NCI-H2196 (cell line): ENCODE measurements at regions not wholly inside any gene's neighbourhood (a gene's known extent, or its start where the extent isn't known, plus 50 kb on each side); places are given as distances from the start of the nearest gene placed in this dataset.
"Not testable (repeated sequence)": the region's sequence is repeated elsewhere in the genome, so short reads cannot be mapped to it uniquely, and the experiment has no call there.

Experiments used
- DNase-seq: peaks from one replicate; lab custom pipeline; 2025; ENCODE audit not compliant: unreplicated experiment; lab: John Stamatoyannopoulos, UW

DNA sequence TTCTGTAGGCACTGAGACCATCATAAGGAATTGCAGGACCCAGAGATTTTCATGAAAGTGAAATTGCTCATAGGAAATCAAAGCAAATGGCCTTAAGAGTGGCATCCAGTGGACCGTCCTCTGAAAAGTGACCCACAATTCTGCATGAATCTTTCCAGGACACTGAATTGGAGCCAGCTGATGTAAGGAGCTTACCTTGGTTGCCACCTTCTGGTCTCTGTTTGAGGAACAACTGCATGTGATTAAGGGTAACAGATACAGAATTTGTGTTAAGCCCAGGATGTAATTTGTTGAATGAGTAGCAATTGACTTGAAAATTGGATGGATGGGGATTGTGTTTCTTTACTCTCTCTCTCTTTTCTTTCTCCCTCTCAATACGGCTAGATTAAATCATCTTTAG, 49.9 kb upstream of the GAS1 start:
- no peak for DNase-seq

DNA sequence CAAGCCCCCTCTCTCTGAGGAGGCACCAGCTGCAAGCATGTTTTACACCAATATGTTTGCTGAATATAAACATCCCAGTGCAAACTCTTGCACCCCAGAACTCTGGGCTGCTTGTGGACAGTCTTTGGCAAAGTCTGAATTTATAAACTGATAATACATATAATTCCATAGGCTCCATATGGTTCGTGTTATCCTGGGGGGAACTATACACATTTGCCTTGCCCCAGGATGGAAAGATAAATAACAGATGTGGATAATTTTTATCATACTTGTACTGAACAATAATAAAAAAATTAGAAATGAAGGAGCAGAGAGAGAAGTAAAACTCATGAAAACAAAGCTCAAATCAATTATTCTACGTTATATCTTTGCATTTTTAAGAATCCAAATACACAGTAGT, 50.6 kb upstream of the GAS1 start:
- DNase-seq, result no peak

DNA sequence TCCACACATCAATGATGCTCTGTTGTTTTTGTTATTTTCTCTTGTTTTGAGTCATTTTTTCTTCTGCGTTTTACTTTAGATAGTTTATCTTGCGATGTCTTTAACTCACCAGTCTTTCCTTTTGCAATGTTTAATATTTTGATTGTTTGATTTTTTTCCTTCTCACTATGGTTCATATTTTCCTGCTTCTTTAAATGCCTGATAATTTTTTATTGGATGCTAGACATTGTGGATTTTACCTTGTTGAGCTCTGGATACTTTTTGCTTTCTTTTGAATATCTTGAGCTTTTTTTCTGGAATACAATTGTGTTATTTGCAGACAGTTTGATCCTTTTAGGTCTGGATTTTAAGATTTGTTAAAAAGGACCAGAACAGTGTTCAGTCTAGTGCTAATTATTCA, 55.2 kb upstream of the GAS1 start:
- no peak for DNase-seq

DNA sequence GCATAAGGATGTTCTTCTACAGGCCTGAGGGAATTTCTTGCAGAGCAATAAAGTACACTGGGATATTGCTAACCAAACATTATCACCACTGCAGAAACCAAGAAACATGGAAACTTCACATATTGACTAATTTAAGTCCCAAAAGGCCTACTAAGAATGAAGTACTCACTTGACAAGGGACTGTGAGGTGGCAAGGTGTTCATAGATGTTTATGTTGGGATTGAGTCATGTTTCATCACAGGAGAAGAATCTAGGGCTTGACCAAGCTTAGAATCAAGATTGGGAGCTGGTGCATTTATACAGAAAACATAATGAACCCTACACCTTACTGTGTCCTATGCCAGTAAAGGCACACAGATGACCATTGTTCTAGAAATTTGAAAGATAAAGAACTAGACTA, 56.7 kb upstream of the GAS1 start:
- DNase-seq, result no peak

DNA sequence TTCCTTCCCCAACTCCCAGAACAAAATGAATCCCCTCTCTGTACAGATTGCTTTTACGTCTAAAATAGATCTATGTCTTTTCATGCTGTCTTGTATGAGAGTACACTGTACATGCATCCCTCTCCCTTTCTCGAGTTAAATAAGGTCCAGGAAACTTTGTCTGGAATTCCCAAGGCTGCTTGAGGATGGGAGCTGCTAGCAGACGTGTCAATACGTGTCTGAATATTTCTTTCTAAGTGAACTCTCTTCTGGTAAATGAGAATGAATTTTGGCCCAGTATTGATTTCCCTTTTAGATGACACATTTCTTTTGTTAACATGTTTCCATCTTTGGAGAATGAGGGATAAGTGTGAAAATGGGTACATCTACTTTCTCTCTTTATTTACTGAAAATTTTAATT, 59.6 kb upstream of the GAS1 start:
- DNase-seq, result no peak

DNA sequence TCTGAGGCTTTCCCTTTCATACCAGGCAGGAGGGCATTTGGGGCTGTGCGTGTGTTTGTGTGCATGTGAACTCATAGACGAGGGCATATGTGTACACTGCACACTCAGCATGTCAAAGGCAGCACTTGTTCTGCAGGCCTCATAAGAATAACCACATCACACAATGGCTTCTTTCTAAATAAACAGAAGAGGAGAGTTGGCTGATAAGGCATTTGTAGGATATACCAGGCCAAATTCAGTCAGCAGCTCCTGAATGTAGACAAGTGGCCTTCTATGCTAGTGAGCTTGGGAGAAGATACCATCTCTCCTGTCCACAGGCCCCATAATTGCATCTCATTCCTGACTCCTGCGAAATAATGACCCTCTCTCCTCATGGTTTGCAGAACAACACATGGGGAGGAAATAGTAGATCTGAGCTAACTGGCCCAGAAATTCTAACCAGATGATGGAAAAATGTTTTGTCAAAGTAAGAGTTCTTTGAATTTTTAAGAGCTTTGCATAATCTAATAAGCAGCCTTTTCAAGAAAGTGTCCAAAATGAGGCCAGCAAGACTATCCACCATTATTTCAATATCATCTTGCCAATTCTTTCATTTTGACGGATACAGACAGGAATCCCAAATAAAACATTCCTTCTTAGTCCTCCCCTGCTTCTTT, 60.5 kb upstream of the GAS1 start:
- DNase-seq, result no peak

DNA sequence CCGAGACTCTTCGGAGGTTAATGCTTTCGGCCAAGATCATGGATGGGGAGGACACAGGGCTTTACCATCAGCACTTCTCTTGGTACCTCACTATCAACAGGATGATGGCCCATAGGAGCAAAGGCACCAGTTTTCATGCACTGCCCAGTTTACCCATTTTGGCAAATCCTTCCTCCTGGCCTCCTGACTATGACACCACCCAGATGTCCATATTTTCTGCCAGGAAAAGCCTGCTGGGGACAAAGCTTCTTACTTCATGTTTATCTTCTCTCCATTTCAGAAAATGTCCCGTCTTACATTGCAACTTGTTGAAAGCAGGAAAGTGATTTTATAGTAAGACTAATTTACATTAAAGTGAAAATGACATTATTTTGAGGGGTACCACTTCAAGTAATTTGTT, 61.4 kb upstream of the GAS1 start:
- DNase-seq, result no peak

DNA sequence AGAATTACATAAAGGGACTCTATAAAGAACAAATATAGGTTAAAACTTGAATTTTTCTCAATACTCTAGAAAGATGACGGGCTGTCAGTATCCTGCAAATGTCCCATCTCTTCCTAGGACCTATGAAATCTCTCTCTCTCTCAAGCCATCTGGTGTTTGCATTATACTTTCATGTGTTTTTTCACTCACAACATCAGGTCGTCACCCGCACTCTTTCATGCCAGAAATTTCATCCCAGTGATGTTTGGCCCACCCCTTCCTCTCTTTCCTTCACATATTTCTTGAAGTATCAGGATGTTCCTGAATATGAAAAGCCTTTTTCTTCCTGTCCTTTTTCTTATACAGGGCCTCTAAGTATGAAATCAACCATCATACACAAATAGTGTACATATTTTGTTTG, 63.3 kb upstream of the GAS1 start:
- DNase-seq, result no peak

DNA sequence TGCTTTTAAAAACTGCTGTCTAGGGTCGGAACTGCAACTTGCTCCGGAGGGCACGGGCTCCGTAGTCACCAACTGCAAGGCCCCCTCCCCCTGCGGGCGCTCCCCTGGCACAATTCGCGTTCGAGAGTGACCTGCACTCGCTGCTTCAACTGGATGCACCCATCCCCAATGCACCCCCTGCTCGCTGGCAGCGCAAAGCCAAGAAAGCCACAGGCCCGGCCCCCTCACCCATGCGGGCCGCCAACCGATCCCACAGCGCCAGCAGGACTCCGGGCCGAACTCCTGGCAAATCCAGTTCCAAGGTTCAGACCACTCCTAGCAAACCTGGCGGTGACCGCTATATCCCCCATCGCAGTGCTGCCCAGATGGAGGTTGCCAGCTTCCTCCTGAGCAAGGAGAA, 64.2 kb upstream of the GAS1 start:
- DNase-seq, result no peak

DNA sequence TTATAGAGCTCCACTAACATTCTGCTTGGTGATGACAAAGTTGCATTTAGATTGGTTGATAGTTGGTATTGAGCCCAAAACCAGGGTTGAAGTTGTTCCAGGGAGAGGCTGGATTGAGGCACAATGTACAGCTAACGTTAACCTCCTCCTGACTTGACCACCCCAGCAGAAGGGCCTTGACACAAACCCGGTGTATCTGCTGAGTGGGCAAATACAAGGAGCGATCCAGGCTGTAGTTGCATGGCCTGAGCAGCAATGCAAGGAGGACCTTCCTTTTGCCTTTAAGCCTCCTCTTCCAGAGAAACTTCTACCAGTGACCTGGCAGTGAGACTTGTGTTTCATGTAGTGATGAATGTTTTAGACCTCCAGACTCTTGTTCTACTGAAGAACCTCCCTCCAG, 66.2 kb upstream of the GAS1 start:
- no peak for DNase-seq

DNA sequence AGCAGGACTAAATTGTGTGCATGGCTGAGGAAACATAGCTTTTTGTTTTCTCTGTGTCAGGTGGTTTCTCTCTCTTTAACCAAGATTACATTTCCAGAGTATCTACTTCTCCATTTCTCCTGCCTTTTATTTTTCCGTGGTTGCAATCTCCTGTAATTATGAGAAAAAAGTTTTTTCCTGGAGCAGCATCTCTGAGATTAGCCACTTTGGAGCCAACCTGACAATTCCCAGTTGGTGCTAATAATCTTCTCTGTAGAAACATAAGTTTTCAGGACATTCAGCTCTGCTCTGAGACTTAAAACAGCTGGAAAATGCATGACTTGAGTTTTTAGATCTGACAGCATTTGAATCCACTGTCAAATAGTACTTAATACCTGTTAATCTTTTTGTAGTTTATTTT, 67.1 kb upstream of the GAS1 start:
- no peak for DNase-seq

DNA sequence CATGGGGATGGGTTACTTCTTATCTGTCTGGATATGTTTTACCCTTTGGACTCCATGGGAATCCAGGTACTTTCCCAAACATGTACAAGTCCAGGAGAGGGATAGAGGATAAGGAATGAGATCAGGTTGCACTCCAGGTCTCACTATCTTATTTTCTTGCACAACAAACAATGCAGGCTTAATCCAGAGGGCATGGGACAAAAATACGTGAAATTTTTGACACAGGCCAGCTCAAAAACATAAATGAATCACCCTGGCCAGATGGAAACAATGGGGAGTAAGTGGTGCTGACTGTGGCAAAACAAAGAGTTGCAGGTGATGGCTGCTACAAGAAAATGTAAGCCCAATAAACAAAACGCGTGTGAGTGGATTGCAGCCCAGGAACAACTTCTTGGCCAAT, 69.4 kb upstream of the GAS1 start:
- DNase-seq, result no peak

DNA sequence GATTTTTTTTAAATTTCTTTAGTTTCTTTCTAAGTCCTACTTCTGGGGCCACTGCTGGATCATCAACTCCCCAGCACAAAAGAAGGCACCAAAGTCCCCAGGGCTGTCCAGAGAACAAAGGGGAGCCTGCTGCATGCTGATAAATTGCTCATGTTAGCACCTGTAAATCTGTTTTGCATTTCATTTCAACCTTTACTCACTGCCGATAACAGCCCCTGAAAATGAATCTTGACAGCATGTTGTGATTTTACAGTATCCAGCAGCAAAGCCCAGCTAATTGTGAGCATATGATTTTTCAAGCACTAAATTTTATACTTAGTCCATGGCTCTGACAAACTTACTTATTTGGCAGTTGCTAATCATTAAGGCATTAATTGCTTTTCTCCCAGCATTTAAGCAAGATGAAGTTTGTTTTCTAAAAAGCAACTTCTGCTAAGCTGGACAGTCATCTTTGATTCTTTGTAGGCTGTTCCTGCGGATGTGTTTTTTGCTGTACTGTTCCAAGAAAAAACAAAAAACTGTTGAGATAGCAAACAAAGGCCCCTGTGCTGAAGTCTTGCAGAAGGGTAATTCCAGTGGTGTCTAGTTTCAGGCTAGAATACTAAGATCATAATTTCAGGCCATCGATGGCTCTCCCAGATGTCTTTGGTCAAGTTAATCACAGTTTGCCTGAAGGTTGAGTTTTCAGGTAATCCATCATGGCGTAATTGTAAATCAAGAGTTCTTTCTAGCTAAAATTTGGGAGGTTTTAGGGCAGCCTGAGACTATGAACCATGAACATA, 73.1 kb upstream of the GAS1 start:
- DNase-seq, result no peak

DNA sequence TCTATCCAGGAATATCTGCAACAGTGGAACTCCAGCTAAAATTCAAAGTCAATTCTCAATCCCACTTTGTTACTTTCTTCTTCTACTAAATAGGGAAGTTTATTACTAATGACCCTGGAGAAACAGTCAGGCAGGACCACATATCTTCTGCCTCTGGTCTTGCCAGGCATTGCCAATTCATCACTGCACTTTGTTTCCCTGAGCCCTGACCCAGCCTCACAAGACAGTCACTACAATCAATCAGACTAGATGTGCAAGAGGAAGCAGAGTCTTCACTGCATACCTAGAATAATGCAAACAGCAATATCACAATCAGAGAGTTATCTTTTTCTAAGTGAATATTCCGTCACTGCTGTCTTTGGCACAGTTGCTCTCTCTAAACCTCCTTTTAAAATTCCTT, 74.9 kb upstream of the GAS1 start:
- DNase-seq, result no peak

DNA sequence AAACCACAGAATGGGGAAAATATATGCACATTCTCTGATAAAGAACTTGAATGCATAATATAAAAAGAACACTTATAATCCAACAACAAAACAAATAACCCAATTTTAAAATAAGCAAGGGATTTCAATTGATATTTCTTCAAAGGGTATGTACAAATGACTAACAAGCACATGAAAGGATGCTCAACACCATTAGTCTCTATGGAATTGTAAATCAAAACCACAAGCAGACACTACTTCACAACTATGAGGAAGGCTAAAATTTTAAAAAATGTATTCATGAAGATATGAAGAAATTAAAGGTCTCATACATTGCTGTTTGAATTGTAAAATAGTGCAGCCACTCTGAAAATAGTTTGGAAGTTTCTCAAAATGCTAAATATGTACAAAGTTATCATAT, 78.9 kb upstream of the GAS1 start:
- no peak for DNase-seq

DNA sequence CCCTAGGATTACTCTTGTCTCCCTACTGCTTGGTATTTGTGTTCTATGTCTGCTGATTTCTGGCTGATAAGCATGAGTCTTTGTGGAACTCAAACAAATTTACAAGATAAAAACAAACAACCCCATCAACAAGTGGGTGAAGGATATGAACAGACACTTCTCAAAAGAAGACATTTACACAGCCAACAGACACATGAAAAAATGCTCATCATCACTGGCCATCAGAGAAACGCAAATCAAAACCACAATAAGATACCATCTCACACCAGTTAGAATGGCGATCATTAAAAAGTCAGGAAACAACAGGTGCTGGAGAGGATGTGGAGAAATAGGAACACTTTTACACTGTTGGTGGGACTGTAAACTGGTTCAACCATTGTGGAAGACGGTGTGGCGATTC, 81.5 kb upstream of the GAS1 start:
- not testable (repeated sequence) for DNase-seq

DNA sequence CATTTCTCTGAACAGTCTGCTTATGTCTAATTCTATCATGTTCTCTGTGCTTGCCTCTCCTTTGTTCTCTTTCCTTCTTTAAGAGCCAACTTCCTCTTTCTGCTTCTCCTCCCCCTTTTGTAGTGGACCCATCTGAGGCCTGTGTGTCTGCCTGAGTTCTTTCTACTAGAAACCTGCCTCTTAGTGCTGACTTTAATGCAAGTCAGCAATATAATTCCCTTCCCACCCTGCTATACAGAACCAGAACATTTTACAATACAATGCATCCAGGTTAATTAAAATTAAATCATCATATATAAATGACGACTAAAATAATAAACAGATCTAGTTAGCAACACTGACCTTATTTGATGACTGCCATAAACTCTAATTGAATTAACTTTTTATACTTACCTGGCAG, 82.6 kb upstream of the GAS1 start:
- DNase-seq, result no peak

DNA sequence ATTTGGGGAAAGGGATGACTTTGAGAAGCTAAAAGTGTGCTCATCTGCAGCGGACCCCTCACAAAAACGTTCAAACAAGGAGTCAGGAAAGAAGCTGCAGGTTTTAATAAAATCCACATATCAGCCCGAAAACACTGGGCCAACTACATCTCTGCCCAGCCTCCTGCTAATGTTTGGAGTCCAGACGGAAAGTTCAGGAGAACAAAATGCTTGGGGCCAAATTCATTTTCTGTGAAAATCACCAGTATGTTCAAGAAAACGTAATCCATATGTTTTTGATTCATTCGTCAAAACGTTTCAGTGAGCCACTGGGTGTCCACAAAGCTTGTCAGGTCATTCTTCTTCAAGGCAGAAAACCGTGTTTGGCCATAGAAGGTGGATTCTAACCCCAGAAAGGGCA, 87.5 kb upstream of the GAS1 start:
- DNase-seq, result no peak

DNA sequence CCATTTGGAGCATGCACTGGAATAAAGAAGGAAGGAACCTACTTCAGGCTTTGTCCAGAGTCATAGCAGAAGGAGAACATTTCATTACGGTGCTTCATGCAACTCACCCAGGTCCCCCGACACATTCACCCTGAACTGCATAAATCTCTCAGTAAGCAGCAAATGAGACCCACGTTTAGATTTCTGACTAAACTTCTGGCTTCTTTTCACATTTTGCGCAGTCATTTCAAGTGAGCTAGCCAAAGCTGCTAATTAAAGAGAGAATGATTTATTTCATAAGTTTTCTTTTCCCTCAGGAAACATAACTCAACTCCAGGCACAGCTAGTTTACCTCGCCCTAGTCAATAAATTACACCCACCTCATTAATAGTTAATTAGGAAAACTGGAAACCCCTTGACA, 88.6 kb upstream of the GAS1 start:
- no peak for DNase-seq

DNA sequence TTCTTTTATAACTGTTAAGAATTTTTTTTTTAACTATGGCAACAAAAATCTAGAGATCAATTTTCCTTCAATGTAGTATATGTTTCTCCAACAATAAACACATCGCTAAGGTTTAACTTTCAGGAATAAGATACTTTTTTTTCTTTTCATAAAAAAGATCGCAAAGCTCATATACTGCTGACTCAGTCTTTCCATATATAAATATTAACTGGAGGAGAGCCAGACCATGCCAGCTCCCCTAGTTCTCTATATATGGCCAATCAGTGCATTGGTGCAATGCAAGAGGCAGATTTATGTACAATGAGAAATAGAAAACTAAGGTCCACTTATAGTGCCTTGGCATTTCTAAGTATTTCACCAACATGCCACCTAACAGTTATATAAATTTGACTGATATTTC, 89.2 kb upstream of the GAS1 start:
- no peak for DNase-seq

DNA sequence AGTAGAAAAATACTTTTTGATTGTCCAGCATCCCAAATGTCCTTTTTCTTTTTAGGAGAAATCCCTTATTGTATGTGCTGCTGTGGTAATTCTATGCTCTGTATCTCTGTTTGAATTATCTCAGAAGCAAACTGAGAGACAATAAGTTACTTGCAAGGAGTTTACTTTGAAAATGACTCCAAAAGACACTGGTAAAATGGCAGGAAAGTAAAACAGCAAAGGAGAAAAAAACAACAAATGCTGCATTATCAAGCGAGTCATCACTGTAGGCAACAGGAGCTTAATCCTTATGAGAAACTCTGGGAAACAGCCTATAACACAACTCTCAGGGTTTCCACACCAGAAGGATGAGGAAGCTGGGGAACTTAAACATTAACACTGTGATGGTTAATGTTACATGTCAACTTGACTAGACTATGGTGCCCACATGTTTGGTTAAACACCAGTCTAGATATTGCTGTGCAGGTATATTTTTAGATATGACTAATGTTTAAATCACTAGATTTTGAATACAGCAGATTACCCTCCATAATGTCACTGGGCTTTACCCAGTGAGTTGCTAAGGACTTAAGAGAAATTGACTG, 92.6 kb upstream of the GAS1 start:
- no peak for DNase-seq

DNA sequence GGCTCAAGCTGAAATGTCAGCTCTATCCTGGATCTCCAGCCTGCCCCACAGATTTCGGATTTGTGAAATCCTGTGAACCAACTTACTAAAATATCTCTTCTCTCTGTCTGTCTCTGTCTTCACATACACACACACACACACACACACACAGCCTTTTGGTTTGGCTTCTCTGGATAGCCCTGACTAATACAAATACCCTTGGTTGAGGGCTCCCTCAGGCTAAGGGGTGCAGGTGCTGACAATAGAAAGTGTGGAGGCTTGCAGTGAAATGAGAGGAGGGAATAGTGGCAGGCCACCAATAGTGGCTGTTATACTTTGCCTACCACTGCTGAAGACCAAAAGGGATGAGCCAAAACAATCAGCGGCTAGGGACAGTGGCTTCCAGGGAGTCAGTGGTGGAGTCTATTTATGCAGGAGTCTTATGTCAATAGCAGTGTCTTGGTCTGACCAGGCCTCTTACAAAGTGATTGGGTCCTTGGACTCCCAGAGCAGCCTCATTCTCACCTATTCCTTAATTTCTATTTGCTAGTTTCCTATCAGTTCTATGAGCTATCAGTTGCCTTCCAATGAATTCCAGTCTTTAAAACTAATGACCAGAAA, 93.2 kb upstream of the GAS1 start:
- no peak for DNase-seq
